ENCODE measurements at regions not wholly inside any gene's neighbourhood (a gene's known extent, or its start where the extent isn't known, plus 50 kb on each side); places are given as distances from the start of the nearest gene placed in this dataset.

DNA sequence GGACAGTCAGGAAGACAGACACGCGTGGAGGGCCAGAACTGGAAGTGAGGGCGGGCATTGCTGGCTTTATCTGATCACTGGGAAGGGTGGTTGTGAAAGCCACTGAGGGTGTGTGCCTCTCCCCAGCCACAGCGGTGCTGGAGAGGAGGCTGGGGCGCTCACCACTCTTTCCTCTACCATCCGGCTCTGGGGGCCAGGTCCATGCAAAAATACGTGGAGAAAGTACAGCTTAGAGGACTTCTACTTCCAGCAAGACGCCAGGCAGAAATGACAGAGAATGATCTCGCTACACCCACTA, 148.8 kb upstream of the RPS6KA2 start:
- TF ChIP-seq, protein P1, sequence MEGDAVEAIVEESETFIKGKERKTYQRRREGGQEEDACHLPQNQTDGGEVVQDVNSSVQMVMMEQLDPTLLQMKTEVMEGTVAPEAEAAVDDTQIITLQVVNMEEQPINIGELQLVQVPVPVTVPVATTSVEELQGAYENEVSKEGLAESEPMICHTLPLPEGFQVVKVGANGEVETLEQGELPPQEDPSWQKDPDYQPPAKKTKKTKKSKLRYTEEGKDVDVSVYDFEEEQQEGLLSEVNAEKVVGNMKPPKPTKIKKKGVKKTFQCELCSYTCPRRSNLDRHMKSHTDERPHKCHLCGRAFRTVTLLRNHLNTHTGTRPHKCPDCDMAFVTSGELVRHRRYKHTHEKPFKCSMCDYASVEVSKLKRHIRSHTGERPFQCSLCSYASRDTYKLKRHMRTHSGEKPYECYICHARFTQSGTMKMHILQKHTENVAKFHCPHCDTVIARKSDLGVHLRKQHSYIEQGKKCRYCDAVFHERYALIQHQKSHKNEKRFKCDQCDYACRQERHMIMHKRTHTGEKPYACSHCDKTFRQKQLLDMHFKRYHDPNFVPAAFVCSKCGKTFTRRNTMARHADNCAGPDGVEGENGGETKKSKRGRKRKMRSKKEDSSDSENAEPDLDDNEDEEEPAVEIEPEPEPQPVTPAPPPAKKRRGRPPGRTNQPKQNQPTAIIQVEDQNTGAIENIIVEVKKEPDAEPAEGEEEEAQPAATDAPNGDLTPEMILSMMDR (IDR thresholded peaks at IDR 0.05), result no peak
- DNase-seq (ENCODE audit: low spot score) (no peak), ATAC-seq (ENCODE audit: insufficient number of reproducible peaks, low FRiP score, low read depth) (no peak)
- Histone ChIP-seq H3K36me3 (no peaks in the 10 kb centered on the region), H3K9me3 (no peaks in the 10 kb centered on the region), H3K27ac (no peak overlapping the region), H3K27me3 (replicated peaks; ENCODE audit: insufficient read depth) (no peaks in the 10 kb centered on the region), H3K4me1 (ENCODE audit: control insufficient read depth in 1 of 2, low read depth in 2 of 2) (no peaks in the 10 kb centered on the region), H3K4me3 (no peak overlapping the region)

DNA sequence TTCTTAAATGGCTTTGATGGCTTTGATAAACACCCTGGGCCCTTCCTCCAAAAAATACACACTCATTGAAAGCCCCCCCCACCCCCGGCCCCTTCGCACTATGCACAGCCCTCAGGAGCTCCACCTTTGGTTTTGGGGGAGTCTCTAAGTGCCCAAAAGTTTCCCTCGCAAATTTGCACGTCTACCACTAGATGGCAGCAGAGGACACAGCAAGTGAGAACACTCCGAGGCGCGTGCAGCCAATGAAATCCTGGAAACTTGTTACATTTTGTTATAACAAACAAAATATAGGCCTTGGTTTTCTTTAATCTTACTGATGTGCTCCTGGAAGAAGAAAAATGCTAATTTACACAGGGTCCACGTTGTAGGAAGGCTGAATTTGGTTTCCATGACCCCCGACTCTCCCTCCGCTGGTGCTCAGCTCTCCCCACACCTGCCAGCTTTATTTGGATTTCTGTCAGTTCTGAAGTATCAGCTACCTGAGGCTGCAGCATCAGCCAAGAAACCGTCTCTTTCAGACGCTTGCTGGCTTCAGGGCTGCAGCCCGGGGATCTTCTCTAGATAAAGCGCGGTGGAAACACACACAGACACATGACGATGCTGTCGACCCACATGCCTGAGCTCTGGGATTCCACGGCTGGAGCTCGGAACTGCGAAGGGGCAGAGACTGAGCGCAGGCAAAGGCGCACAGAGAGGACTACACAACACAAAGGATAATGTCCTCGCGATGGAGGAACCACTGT, 148.3 kb upstream of the RPS6KA2 start:
- no peaks in the 10 kb centered on the region for H3K4me1 ChIP-seq (ENCODE audit: control insufficient read depth in 1 of 2, low read depth in 2 of 2)
- no peak overlapping the region for H3K27ac ChIP-seq
- H3K27me3 ChIP-seq (replicated peaks; ENCODE audit: insufficient read depth), result no peaks in the 10 kb centered on the region
- TF ChIP-seq, protein P1 (IDR thresholded peaks at IDR 0.05), result peak; percentile 85
- H3K9me3 ChIP-seq, result no peaks in the 10 kb centered on the region
- ATAC-seq (ENCODE audit: insufficient number of reproducible peaks, low FRiP score, low read depth) (no peak), DNase-seq (ENCODE audit: low spot score) (no peak)
- H3K36me3 ChIP-seq, result no peaks in the 10 kb centered on the region
- no peak overlapping the region for H3K4me3 ChIP-seq

DNA sequence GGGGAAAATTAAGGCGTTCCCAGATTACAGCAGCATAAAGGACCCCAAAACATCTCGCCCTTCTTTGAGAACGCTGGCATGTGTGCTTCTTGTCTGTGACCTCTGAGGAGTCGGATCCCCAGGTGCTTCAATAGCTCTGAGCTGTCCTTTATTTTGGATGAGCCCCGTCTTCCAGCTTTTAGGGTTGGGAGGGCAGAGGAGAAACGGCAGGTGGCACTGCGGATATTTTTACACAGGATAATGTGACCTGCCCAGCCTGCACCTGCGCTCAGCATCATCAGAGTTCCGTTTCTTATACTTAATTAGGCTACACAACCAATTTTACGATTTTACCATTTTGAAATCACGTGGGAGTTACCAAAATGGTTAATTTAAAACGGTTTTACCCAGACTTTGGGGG, 147.7 kb upstream of the RPS6KA2 start:
- Histone ChIP-seq H3K4me1 (ENCODE audit: control insufficient read depth in 1 of 2, low read depth in 2 of 2) (no peaks in the 10 kb centered on the region), H3K4me3 (no peak overlapping the region), H3K36me3 (no peaks in the 10 kb centered on the region), H3K9me3 (no peaks in the 10 kb centered on the region), H3K27ac (no peak overlapping the region), H3K27me3 (replicated peaks; ENCODE audit: insufficient read depth) (no peaks in the 10 kb centered on the region)
- DNase-seq (ENCODE audit: low spot score), result no peak
- no peak for ATAC-seq (ENCODE audit: insufficient number of reproducible peaks, low FRiP score, low read depth)
- TF ChIP-seq, protein P1 (IDR thresholded peaks at IDR 0.05), result no peak

DNA sequence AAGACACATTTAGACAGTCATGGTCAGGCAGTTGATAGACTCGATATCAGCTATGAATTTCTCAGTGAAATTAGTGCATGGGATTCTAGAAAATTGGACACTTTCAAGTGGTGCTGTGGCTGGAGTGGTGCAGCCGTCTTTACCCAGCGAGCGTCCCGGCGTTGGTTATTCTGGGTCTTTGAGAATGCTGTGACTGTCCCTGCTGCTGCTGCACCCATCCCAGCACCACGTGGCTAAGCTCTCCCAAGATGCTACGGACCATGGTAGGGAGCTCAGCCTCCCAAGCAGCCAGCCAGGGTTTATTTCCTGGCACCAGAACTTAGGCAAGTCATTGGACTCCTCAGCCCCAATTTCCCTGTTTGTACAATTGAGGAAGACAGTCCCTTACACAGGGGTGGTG, 147.2 kb upstream of the RPS6KA2 start:
- Histone ChIP-seq H3K27me3 (replicated peaks; ENCODE audit: insufficient read depth) (no peaks in the 10 kb centered on the region), H3K9me3 (no peaks in the 10 kb centered on the region), H3K27ac (no peak overlapping the region), H3K4me3 (no peak overlapping the region), H3K4me1 (ENCODE audit: control insufficient read depth in 1 of 2, low read depth in 2 of 2) (no peaks in the 10 kb centered on the region), H3K36me3 (no peaks in the 10 kb centered on the region)
- TF ChIP-seq, protein P1 (IDR thresholded peaks at IDR 0.05), result no peak
- ATAC-seq (ENCODE audit: insufficient number of reproducible peaks, low FRiP score, low read depth) (no peak), DNase-seq (ENCODE audit: low spot score) (no peak)

DNA sequence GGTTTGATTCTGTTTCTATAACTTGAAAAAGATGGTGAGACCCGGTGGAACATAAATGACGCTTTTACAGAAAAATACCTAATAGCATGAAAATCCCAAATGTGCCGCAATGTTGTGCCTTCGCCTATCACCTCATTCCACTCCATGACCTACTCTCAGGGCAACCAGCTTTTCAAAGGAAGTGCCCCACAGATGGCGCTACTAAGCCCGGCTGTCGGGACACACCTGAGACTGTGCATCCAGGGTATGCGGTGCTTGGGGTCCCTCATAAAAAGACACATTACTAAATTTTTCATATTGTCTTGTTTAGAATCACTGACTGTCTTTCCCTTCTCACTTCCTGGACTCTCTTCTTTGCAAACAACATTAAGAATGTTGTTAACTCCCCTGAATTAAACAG, 145.5 kb upstream of the RPS6KA2 start:
- Histone ChIP-seq H3K36me3 (no peaks in the 10 kb centered on the region), H3K9me3 (no peaks in the 10 kb centered on the region), H3K27ac (no peak overlapping the region), H3K4me3 (no peak overlapping the region), H3K4me1 (ENCODE audit: control insufficient read depth in 1 of 2, low read depth in 2 of 2) (no peaks in the 10 kb centered on the region), H3K27me3 (replicated peaks; ENCODE audit: insufficient read depth) (no peaks in the 10 kb centered on the region)
- DNase-seq (ENCODE audit: low spot score) (no peak), ATAC-seq (ENCODE audit: insufficient number of reproducible peaks, low FRiP score, low read depth) (no peak)
- TF ChIP-seq, protein P1 (IDR thresholded peaks at IDR 0.05), result no peak
